DOHH2 (cell line): ENCODE measurements at regions not wholly inside any gene's neighbourhood (a gene's known extent, or its start where the extent isn't known, plus 50 kb on each side); places are given as distances from the start of the nearest gene placed in this dataset.

Experiments used
- H3F3A ChIP-seq: fragments of 200-600 bp; sonication (generic), shearing (Covaris generic); 2 replicates; pipeline ENCODE4 v1.6.0; 2016; ENCODE audit warnings: antibody characterized with exemption, mild to moderate bottlenecking; ENCODE audit not compliant: control insufficient read depth, insufficient read depth
- H3K27ac ChIP-seq: fragments of 200-600 bp; sonication (generic); 2 replicates; pipeline ENCODE4 v1.5.1; 2014; ENCODE audit warnings: low read depth, mild to moderate bottlenecking, low read length, moderate library complexity
- H3K27me3 ChIP-seq: fragments of 200-600 bp; sonication (generic); 2 replicates; pipeline ENCODE4 v1.6.1; 2014; ENCODE audit warnings: mild to moderate bottlenecking, low read length, mixed read lengths; ENCODE audit not compliant: control insufficient read depth
- H3K36me3 ChIP-seq: fragments of 200-600 bp; sonication (generic); 2 replicates; pipeline ENCODE4 v1.6.1; 2014; ENCODE audit warnings: mild to moderate bottlenecking, low read length, moderate library complexity, mixed read lengths; ENCODE audit not compliant: control insufficient read depth
- H3K4me1 ChIP-seq: fragments of 200-600 bp; sonication (generic); 2 replicates; pipeline ENCODE4 v1.6.1; 2014; ENCODE audit warnings: mild to moderate bottlenecking, low read length, mixed read lengths; ENCODE audit not compliant: control insufficient read depth
- H3K4me2 ChIP-seq: fragments of 200-600 bp; sonication (generic); 2 replicates; pipeline ENCODE4 v1.6.0; 2014; ENCODE audit warnings: mild to moderate bottlenecking, low read length, moderate library complexity
- H3K4me3 ChIP-seq: fragments of 200-600 bp; sonication (generic); 2 replicates; pipeline ENCODE4 v1.5.1; 2014; ENCODE audit warnings: mild to moderate bottlenecking, low read length, mixed read lengths
- H3K79me2 ChIP-seq: fragments of 200-600 bp; sonication (generic); 2 replicates; pipeline ENCODE4 v1.6.1; 2014; ENCODE audit warnings: mild to moderate bottlenecking, low read length, mixed read lengths; ENCODE audit not compliant: control insufficient read depth
- H3K9me2 ChIP-seq: fragments of 200-600 bp; sonication (generic); replicated peaks from 2 replicates; pipeline ENCODE4 v1.6.1; 2014; ENCODE audit warnings: mild to moderate bottlenecking, low read length, mixed read lengths; ENCODE audit not compliant: control insufficient read depth
- H3K9me3 ChIP-seq: fragments of 200-600 bp; sonication (generic); 2 replicates; pipeline ENCODE4 v1.6.1; 2014; ENCODE audit warnings: antibody characterized with exemption, low read length, mixed read lengths; ENCODE audit not compliant: control insufficient read depth, insufficient read depth
- H4K20me1 ChIP-seq: fragments of 200-600 bp; sonication (generic); 2 replicates; pipeline ENCODE4 v1.6.0; 2014; ENCODE audit warnings: low read depth, mild to moderate bottlenecking, antibody characterized with exemption, low read length, moderate library complexity; ENCODE audit not compliant: control insufficient read depth, insufficient read depth
- CTCF ChIP-seq: fragments of 200-600 bp; sonication (generic); IDR thresholded peaks from one replicate; pipeline ENCODE4 v1.5.1; 2014; ENCODE audit warnings: antibody characterized with exemption, mild to moderate bottlenecking, low read depth, low read length; ENCODE audit not compliant: poor library complexity, severe bottlenecking
- EZH2phosphoT487 ChIP-seq: fragments of 200-600 bp; sonication (generic); IDR thresholded peaks from 2 replicates; pipeline ENCODE4 v1.6.1; 2017; ENCODE audit warnings: borderline replicate concordance, mild to moderate bottlenecking, antibody characterized with exemption, low read length, moderate library complexity, mixed read lengths

GRCh38 chr21:16311229-16311628 lies 581.4 kb downstream of the USP25 start:
- no peak overlapping the region for H3K4me2 ChIP-seq
- H3K9me2 ChIP-seq: no peaks in the 10 kb centered on the region
- no peak overlapping the region for H3K27ac ChIP-seq
- no peaks in the 10 kb centered on the region for H4K20me1 ChIP-seq
- no peaks in the 10 kb centered on the region for H3K27me3 ChIP-seq
- no peaks in the 10 kb centered on the region for H3K9me3 ChIP-seq
- no peaks in the 10 kb centered on the region for H3F3A ChIP-seq
- no peaks in the 10 kb centered on the region for H3K4me1 ChIP-seq
- no peaks in the 10 kb centered on the region for H3K79me2 ChIP-seq
- TF ChIP-seq EZH2phosphoT487 (no peak), CTCF (no peak)
- H3K4me3 ChIP-seq: no peak overlapping the region
- H3K36me3 ChIP-seq: no peaks in the 10 kb centered on the region

GRCh38 chr21:16312321-16312720 lies 582.5 kb downstream of the USP25 start:
- Histone ChIP-seq H3K4me2 (no peak overlapping the region), H3K4me3 (no peak overlapping the region), H3K4me1 (no peaks in the 10 kb centered on the region), H3K79me2 (no peaks in the 10 kb centered on the region), H3K9me2 (no peaks in the 10 kb centered on the region), H3K27me3 (no peaks in the 10 kb centered on the region), H3F3A (no peaks in the 10 kb centered on the region), H3K27ac (no peak overlapping the region), H3K9me3 (no peaks in the 10 kb centered on the region), H3K36me3 (no peaks in the 10 kb centered on the region), H4K20me1 (no peaks in the 10 kb centered on the region)
- TF ChIP-seq EZH2phosphoT487 (no peak), CTCF (no peak)

- TF ChIP-seq CTCF (no peak), EZH2phosphoT487 (no peak)
These were observed 585.4 kb downstream of the USP25 start for GRCh38 chr21:16315223-16315622.

More at GRCh38 chr21:16315223-16315622, 585.4 kb downstream of the USP25 start:
- Histone ChIP-seq H3K27me3 (no peaks in the 10 kb centered on the region), H3K27ac (no peak overlapping the region), H3K4me3 (no peak overlapping the region), H3F3A (no peaks in the 10 kb centered on the region), H3K4me2 (no peak overlapping the region), H3K79me2 (no peaks in the 10 kb centered on the region), H3K36me3 (no peaks in the 10 kb centered on the region), H3K9me2 (no peaks in the 10 kb centered on the region), H3K4me1 (no peaks in the 10 kb centered on the region), H4K20me1 (no peaks in the 10 kb centered on the region), H3K9me3 (no peaks in the 10 kb centered on the region)
